A673 (cell line): ENCODE measurements at regions not wholly inside any gene's neighbourhood (a gene's known extent, or its start where the extent isn't known, plus 50 kb on each side); places are given as distances from the start of the nearest gene placed in this dataset.

Source experiments
- BruUV-seq: library from RNA; stranded (reverse); fragments of 400-500 nt; replicated peaks from 2 replicates; lab custom pipeline; 2021; lab: Mats Ljungman, UMichigan
- CTCF ChIA-PET: fragments of 300-600 bp; sonication (Branson Sonifier 250); formaldehyde crosslinking; loops from one replicate; lab custom pipeline; 2022; ENCODE audit warnings: antibody characterized with exemption; lab: Charles Lee
- POLR2A ChIA-PET: fragments of 300-600 bp; sonication (Branson Sonifier 250); formaldehyde crosslinking; loops from one replicate; lab custom pipeline; 2022; ENCODE audit warnings: antibody characterized with exemption; ENCODE audit not compliant: low non-redundant PET; lab: Charles Lee
- DNase-seq: peaks from one replicate; pipeline ENCODE4 v3.0.0-alpha.2; 2015; ENCODE audit warnings: low spot score
- H3K27ac ChIP-seq: fragments of 200-600 bp; sonication (generic); 2 replicates; pipeline ENCODE4 v1.5.1; 2016; ENCODE audit warnings: mixed run types, low read depth, mild to moderate bottlenecking, mixed read lengths, antibody characterized with exemption, low read length; ENCODE audit not compliant: poor library complexity, severe bottlenecking
- H3K27me3 ChIP-seq: fragments of 200-600 bp; sonication (generic); replicated peaks from 2 replicates; pipeline ENCODE4 v1.6.1; 2017; ENCODE audit warnings: mixed run types, low read depth, mild to moderate bottlenecking, mixed read lengths, antibody characterized with exemption, low read length; ENCODE audit not compliant: insufficient read depth, poor library complexity
- H3K36me3 ChIP-seq: fragments of 200-600 bp; sonication (generic); 2 replicates; pipeline ENCODE4 v1.6.1; 2016; ENCODE audit warnings: mixed run types, mild to moderate bottlenecking, mixed read lengths, antibody characterized with exemption, low read length; ENCODE audit not compliant: insufficient read depth, poor library complexity, severe bottlenecking
- H3K4me1 ChIP-seq: fragments of 200-600 bp; sonication (generic); 2 replicates; pipeline ENCODE4 v1.6.1; 2017; ENCODE audit warnings: mixed run types, mild to moderate bottlenecking, mixed read lengths, antibody characterized with exemption, low read length; ENCODE audit not compliant: insufficient read depth, poor library complexity, severe bottlenecking
- H3K4me3 ChIP-seq: fragments of 200-600 bp; sonication (generic); 2 replicates; pipeline ENCODE4 v1.5.1; 2016; ENCODE audit warnings: low read depth, mixed run types, mild to moderate bottlenecking, mixed read lengths, low read length; ENCODE audit not compliant: poor library complexity, severe bottlenecking
- H3K9me3 ChIP-seq: fragments of 200-600 bp; sonication (generic); 2 replicates; pipeline ENCODE4 v1.6.1; 2016; ENCODE audit warnings: mixed run types, low read depth, mild to moderate bottlenecking, mixed read lengths, antibody characterized with exemption, low read length; ENCODE audit not compliant: poor library complexity, severe bottlenecking
- EZH2 ChIP-seq: fragments of 200-600 bp; sonication (generic); IDR thresholded peaks from 2 replicates; pipeline ENCODE4 v1.6.1; 2017; ENCODE audit warnings: borderline replicate concordance, low read depth, mild to moderate bottlenecking, mixed read lengths, antibody characterized with exemption, low read length; ENCODE audit not compliant: poor library complexity, severe bottlenecking
- intact Hi-C: fragments of 100-400 bp; cut with micrococcal nuclease; formaldehyde crosslinking; loops from one replicate; pipeline ENCODE4 v1.10.0; 2022; ENCODE audit not compliant: unreplicated experiment
- TF ChIP-seq, protein P1 (sequence below): fragments of 300-800, 200-600 bp; sonication (generic); conservative IDR thresholded peaks from 2 replicates; pipeline ENCODE4 v1.5.1; 2017; ENCODE audit warnings: low read depth, mild to moderate bottlenecking, antibody characterized with exemption, low read length, moderate library complexity, mixed read lengths

DNA sequence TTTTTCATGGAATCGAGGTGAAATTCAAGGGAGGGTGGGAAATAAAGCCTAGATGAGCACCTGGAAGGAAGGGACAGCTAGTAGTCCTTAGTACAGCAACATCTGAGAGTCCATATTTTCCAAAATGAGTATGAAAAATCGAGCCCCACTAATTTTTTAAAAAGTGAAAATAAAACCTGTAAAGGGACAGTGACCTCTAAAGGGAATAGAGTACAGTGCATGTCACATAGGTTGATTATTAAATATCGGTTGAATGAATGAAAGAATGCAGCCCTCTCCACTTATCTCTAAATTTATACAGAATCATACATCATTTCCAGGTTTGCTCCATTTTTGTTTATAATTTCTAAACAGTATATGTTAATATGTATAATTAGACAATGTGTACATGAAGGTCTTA is 1088.5 kb upstream of the GHITM start:
- Histone ChIP-seq H3K36me3 (no peaks in the 10 kb centered on the region), H3K4me1 (no peaks in the 10 kb centered on the region), H3K9me3 (no peaks in the 10 kb centered on the region), H3K4me3 (no peak overlapping the region), H3K27ac (no peak overlapping the region), H3K27me3 (no peaks in the 10 kb centered on the region)
- intact Hi-C loops, result no loop called here
- BruUV-seq, result no TSS peak
- CTCF ChIA-PET, result no interaction called here
- no peak for DNase-seq
- TF ChIP-seq EZH2, result no peak
- TF ChIP-seq, protein P1, sequence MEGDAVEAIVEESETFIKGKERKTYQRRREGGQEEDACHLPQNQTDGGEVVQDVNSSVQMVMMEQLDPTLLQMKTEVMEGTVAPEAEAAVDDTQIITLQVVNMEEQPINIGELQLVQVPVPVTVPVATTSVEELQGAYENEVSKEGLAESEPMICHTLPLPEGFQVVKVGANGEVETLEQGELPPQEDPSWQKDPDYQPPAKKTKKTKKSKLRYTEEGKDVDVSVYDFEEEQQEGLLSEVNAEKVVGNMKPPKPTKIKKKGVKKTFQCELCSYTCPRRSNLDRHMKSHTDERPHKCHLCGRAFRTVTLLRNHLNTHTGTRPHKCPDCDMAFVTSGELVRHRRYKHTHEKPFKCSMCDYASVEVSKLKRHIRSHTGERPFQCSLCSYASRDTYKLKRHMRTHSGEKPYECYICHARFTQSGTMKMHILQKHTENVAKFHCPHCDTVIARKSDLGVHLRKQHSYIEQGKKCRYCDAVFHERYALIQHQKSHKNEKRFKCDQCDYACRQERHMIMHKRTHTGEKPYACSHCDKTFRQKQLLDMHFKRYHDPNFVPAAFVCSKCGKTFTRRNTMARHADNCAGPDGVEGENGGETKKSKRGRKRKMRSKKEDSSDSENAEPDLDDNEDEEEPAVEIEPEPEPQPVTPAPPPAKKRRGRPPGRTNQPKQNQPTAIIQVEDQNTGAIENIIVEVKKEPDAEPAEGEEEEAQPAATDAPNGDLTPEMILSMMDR, result no peak
- POLR2A ChIA-PET, result no interaction called here

DNA sequence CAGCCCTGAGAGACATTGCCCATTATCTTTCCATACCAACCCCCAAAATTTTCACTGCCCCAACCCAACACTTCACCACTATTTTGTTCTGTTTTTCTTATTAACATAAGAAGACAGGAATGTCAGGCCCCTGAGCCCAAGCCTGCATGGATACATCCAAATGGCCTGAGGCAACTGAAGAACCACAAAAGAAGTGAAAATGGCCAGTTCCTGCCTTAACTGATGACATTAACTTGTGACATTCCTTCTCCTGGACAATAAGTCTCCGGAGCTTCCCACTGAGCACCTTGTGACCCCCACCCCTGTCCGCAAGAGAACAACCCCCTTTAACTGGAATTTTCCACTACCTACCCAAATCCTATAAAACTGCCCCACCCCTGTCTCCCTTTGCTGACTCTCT is 1076.4 kb upstream of the GHITM start:
- Histone ChIP-seq H3K27ac (no peak overlapping the region), H3K27me3 (no peaks in the 10 kb centered on the region), H3K36me3 (no peaks in the 10 kb centered on the region), H3K4me3 (no peak overlapping the region), H3K4me1 (no peaks in the 10 kb centered on the region), H3K9me3 (peaks cover 10% of the 10 kb centered on the region)
- TF ChIP-seq, protein P1, result no peak
- no peak for TF ChIP-seq EZH2
- intact Hi-C loops, result no loop called here
- CTCF ChIA-PET, result no interaction called here
- no peak for DNase-seq
- POLR2A ChIA-PET, result no interaction called here
- BruUV-seq, result no TSS peak

DNA sequence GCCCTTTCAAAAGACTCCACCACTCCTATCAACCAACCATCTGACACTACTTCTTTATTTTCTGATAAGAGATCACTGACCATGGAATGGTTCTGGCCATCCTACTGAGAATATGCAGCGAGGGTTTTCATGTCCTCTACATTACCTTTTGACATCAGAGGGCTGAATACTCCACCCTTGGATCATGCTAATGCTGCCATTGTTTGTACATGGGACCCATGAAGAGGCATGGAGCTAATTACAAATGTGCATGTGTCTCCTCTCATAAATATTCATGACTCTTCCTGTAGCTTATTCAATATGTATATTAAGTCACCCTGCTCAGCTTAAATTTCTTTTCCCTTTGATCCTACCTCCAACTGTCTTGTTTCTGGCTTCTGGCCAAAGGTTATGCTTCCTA is 1065.8 kb upstream of the GHITM start:
- H3K27me3 ChIP-seq, result no peaks in the 10 kb centered on the region
- CTCF ChIA-PET, result no interaction called here
- intact Hi-C loops, result no loop called here
- H3K4me3 ChIP-seq, result no peak overlapping the region
- TF ChIP-seq, protein P1, result no peak
- no peak for TF ChIP-seq EZH2
- POLR2A ChIA-PET, result no interaction called here
- H3K4me1 ChIP-seq, result no peaks in the 10 kb centered on the region
- no TSS peak for BruUV-seq
- H3K9me3 ChIP-seq, result peaks cover 9% of the 10 kb centered on the region
- no peak for DNase-seq
- H3K36me3 ChIP-seq, result no peaks in the 10 kb centered on the region
- H3K27ac ChIP-seq, result no peak overlapping the region
